HG03196 (cell line): ENCODE measurements at regions not wholly inside any gene's neighbourhood (a gene's known extent, or its start where the extent isn't known, plus 50 kb on each side); places are given as distances from the start of the nearest gene placed in this dataset.

Experiments used
- ATAC-seq: cut with Tn5 transposase; IDR thresholded peaks from one replicate; pipeline ENCODE4 v1.9.1; 2021; ENCODE audit not compliant: unreplicated experiment

GRCh38 chr6:120137492-120137891 is 787.9 kb upstream of the MAN1A1 start:
- no peak for ATAC-seq

- no peak for ATAC-seq
Measured at GRCh38 chr6:120129228-120129627, 779.7 kb upstream of the MAN1A1 start.

GRCh38 chr6:120122401-120122800 is 772.8 kb upstream of the MAN1A1 start:
- ATAC-seq, result no peak

GRCh38 chr6:120116343-120116742 is 766.8 kb upstream of the MAN1A1 start:
- ATAC-seq, result no peak

GRCh38 chr6:120112980-120113379 is 763.4 kb upstream of the MAN1A1 start:
- no peak for ATAC-seq

- ATAC-seq, result no peak
Measured at GRCh38 chr6:120111001-120111400, 761.4 kb upstream of the MAN1A1 start.

- ATAC-seq, result no peak
Measured at GRCh38 chr6:120108061-120108795, 758.7 kb upstream of the MAN1A1 start.

- ATAC-seq, result no peak
Measured at GRCh38 chr6:120103618-120104017, 754.1 kb upstream of the MAN1A1 start.

- no peak for ATAC-seq
Measured at GRCh38 chr6:120096696-120097260, 747.2 kb upstream of the MAN1A1 start.

- no peak for ATAC-seq
Measured at GRCh38 chr6:120083186-120083585, 733.6 kb upstream of the MAN1A1 start.

GRCh38 chr6:120077489-120077888 is 727.9 kb upstream of the MAN1A1 start:
- ATAC-seq, result no peak

- no peak for ATAC-seq
Measured at GRCh38 chr6:120058410-120058809, 708.8 kb upstream of the MAN1A1 start.

GRCh38 chr6:120056085-120056484 is 706.5 kb upstream of the MAN1A1 start:
- ATAC-seq, result no peak

GRCh38 chr6:120055071-120055470 is 705.5 kb upstream of the MAN1A1 start:
- ATAC-seq, result no peak

- ATAC-seq, result no peak
Measured at GRCh38 chr6:120039664-120040063, 690.1 kb upstream of the MAN1A1 start.

- no peak for ATAC-seq
Measured at GRCh38 chr6:120031837-120032236, 682.3 kb upstream of the MAN1A1 start.

- ATAC-seq, result no peak
Measured at GRCh38 chr6:120026791-120027190, 677.2 kb upstream of the MAN1A1 start.

- ATAC-seq, result no peak
Measured at GRCh38 chr6:120010075-120010474, 660.5 kb upstream of the MAN1A1 start.

- no peak for ATAC-seq
Measured at GRCh38 chr6:120005292-120005976, 655.9 kb upstream of the MAN1A1 start.

- no peak for ATAC-seq
Measured at GRCh38 chr6:119986934-119987549, 637.5 kb upstream of the MAN1A1 start.

- no peak for ATAC-seq
Measured at GRCh38 chr6:119985952-119986736, 636.6 kb upstream of the MAN1A1 start.
